IMR-90 (cell line): ENCODE measurements at regions not wholly inside any gene's neighbourhood (a gene's known extent, or its start where the extent isn't known, plus 50 kb on each side); places are given as distances from the start of the nearest gene placed in this dataset.

Experiments used
- ATAC-seq: fragments of 200-7000 bp; cut with Tn5 transposase; 2 replicates; pipeline ENCODE4 v1.9.1; 2020; ENCODE audit warnings: low read depth, mild to moderate bottlenecking, moderate library complexity
- BruUV-seq: library from RNA; stranded (reverse); fragments of 400-500 nt; replicated peaks from 2 replicates; lab custom pipeline; 2021; lab: Mats Ljungman, UMichigan
- CTCF ChIA-PET: fragments of 300-600 bp; formaldehyde crosslinking; extraction: SDS; loops from one replicate; lab custom pipeline; 2021; ENCODE audit warnings: antibody characterized with exemption; lab: Yijun Ruan, JAX
- POLR2A ChIA-PET: fragments of 300-600 bp; sonication (Branson Sonifier 250); formaldehyde crosslinking; loops from one replicate; lab custom pipeline; 2022; ENCODE audit warnings: antibody characterized with exemption; ENCODE audit not compliant: unreplicated experiment; lab: Charles Lee
- DNase-seq: peaks from one replicate; pipeline ENCODE4 v3.0.0; 2013
- H2AFZ ChIP-seq: replicated peaks from 2 replicates; pipeline ENCODE3; 2013; ENCODE audit warnings: low read length, mild to moderate bottlenecking; ENCODE audit not compliant: poor library complexity
- H2AK5ac ChIP-seq: 2 replicates; pipeline ENCODE4 v1.6.1; 2013; ENCODE audit warnings: low read depth, low read length, inconsistent platforms
- H2AK9ac ChIP-seq: replicated peaks from 2 replicates; pipeline ENCODE3; 2013; ENCODE audit warnings: mild to moderate bottlenecking, low read depth, low read length, moderate library complexity; ENCODE audit not compliant: poor library complexity
- H2BK120ac ChIP-seq: 2 replicates; pipeline ENCODE4 v1.6.1; 2013; ENCODE audit warnings: low read depth, low read length, inconsistent platforms
- H2BK15ac ChIP-seq: 3 replicates; pipeline ENCODE4 v1.6.1; 2013; ENCODE audit warnings: low read depth, low read length, inconsistent platforms
- H2BK20ac ChIP-seq: 2 replicates; pipeline ENCODE4 v1.6.1; 2013; ENCODE audit warnings: low read depth, mild to moderate bottlenecking, inconsistent platforms, low read length, moderate library complexity
- H2BK5ac ChIP-seq: 2 replicates; pipeline ENCODE4 v1.6.1; 2013; ENCODE audit warnings: mild to moderate bottlenecking, low read depth, low read length, inconsistent platforms; ENCODE audit not compliant: poor library complexity, severe bottlenecking
- H3K14ac ChIP-seq: replicated peaks from 2 replicates; pipeline ENCODE4 v1.6.1; 2013; ENCODE audit warnings: low read depth, low read length, inconsistent platforms
- H3K18ac ChIP-seq: 2 replicates; pipeline ENCODE4 v1.6.1; 2013; ENCODE audit warnings: low read depth, low read length, control low read depth
- H3K23ac ChIP-seq: 2 replicates; pipeline ENCODE4 v1.6.1; 2013; ENCODE audit warnings: low read depth, low read length, inconsistent platforms
- H3K27ac ChIP-seq: 2 replicates; pipeline ENCODE4 v1.5.1; 2013; ENCODE audit warnings: mild to moderate bottlenecking, control low read depth, low read length; ENCODE audit not compliant: insufficient read depth
- H3K27me3 ChIP-seq: 2 replicates; pipeline ENCODE4 v1.6.1; 2013; ENCODE audit warnings: low read length; ENCODE audit not compliant: control insufficient read depth, insufficient read depth
- H3K36me3 ChIP-seq: 2 replicates; pipeline ENCODE4 v1.6.1; 2013; ENCODE audit warnings: low read length, mixed read lengths; ENCODE audit not compliant: control insufficient read depth, insufficient read depth
- H3K4ac ChIP-seq: 2 replicates; pipeline ENCODE4 v1.6.1; 2013; ENCODE audit warnings: low read depth, low read length, inconsistent platforms
- H3K4me1 ChIP-seq: 2 replicates; pipeline ENCODE4 v1.6.1; 2013; ENCODE audit warnings: low read length, mixed read lengths; ENCODE audit not compliant: control insufficient read depth, insufficient read depth
- H3K4me2 ChIP-seq: 2 replicates; pipeline ENCODE4 v1.6.1; 2013; ENCODE audit warnings: low read depth, mild to moderate bottlenecking, control low read depth, low read length, moderate library complexity
- H3K4me3 ChIP-seq: 2 replicates; pipeline ENCODE4 v1.5.1; 2013; ENCODE audit warnings: low read depth, mild to moderate bottlenecking, control low read depth, low read length, moderate library complexity; ENCODE audit not compliant: insufficient read depth
- H3K56ac ChIP-seq: 2 replicates; pipeline ENCODE4 v1.6.1; 2013; ENCODE audit warnings: low read length, inconsistent platforms; ENCODE audit not compliant: insufficient read depth; ENCODE audit errors: extremely low read depth
- H3K79me1 ChIP-seq, 2 experiments: 2 replicates each; pipeline ENCODE4 v1.6.1; 2013; ENCODE audit warnings: low read length in 2 of 2, inconsistent platforms in 1 of 2, low read depth in 1 of 2
- H3K9ac ChIP-seq: 2 replicates; pipeline ENCODE4 v1.6.1; 2013; ENCODE audit warnings: low read depth, low read length, control low read depth
- H3K9me1 ChIP-seq: 2 replicates; pipeline ENCODE4 v1.6.1; 2013; ENCODE audit warnings: low read length, inconsistent platforms; ENCODE audit not compliant: insufficient read depth
- H3K9me3 ChIP-seq: 2 replicates; pipeline ENCODE4 v1.6.1; 2013; ENCODE audit warnings: low read length; ENCODE audit not compliant: control insufficient read depth, insufficient read depth
- H4K20me1 ChIP-seq: 2 replicates; pipeline ENCODE4 v1.6.1; 2013; ENCODE audit warnings: low read length, inconsistent platforms; ENCODE audit not compliant: insufficient read depth
- H4K5ac ChIP-seq: 2 replicates; pipeline ENCODE4 v1.6.1; 2013; ENCODE audit warnings: mild to moderate bottlenecking, low read depth, low read length, control low read depth
- H4K8ac ChIP-seq, 2 experiments: 2 replicates each; pipeline ENCODE4 v1.6.1; 2013; ENCODE audit warnings: low read depth in 2 of 2, low read length in 2 of 2, control low read depth in 1 of 2, inconsistent platforms in 1 of 2
- H4K91ac ChIP-seq: 2 replicates; pipeline ENCODE4 v1.6.1; 2013; ENCODE audit warnings: low read depth, low read length, inconsistent platforms; ENCODE audit not compliant: insufficient read depth
- NFE2L2 ChIP-seq: fragments of 150-350 bp; IDR thresholded peaks from 2 replicates; pipeline ENCODE4 v1.6.1; 2016; ENCODE audit warnings: low read depth, mild to moderate bottlenecking, low read length
- WGBS, 2 experiments: methylation state at CpG; one replicate each; pipeline versions ENCODE4 v1.1.5 to v1.1.7; 2013; ENCODE audit warnings: missing lambda C conversion rate in 2 of 2; ENCODE audit not compliant: insufficient read length in 1 of 2; ENCODE audit errors: extremely low coverage in 2 of 2; 5-methylcytosine and 5-hydroxymethylcytosine counted together
- dilution Hi-C: fragments of 300-500 bp; cut with HindIII; formaldehyde crosslinking; loops from one replicate; pipeline ENCODE4 v1.14.3; 2018; ENCODE audit warnings: low sequenced_read_pairs; ENCODE audit not compliant: unreplicated experiment
- in situ Hi-C: fragments of 300-500 bp; cut with MboI; formaldehyde crosslinking; loops from 3 replicates; pipeline ENCODE4 v1.14.3; 2019; ENCODE audit warnings: low sequenced_read_pairs, inconsistent platforms, mixed read lengths
- intact Hi-C: fragments of 100-400 bp; cut with micrococcal nuclease; formaldehyde crosslinking; loops from 2 replicates; pipeline ENCODE4 v1.10.0; 2022
- TF ChIP-seq, protein P1 (sequence below): fragments of 150-350 bp; IDR thresholded peaks from 2 replicates; pipeline ENCODE4 v1.6.1; 2017; ENCODE audit warnings: mild to moderate bottlenecking, antibody characterized with exemption, low read length, low read depth

GRCh38 chr16:86905302-86905701 lies 327.0 kb downstream of the FOXL1 start:
- POLR2A ChIA-PET, result no interaction called here
- Histone ChIP-seq H3K18ac (no peak overlapping the region), H3K4ac (no peak overlapping the region), H2BK15ac (no peak overlapping the region), H2BK120ac (no peak overlapping the region), H2AK5ac (no peak overlapping the region), H3K4me3 (no peak overlapping the region), H2AFZ (no peak overlapping the region), H3K56ac (no peak overlapping the region), H3K27ac (no peak overlapping the region), H2AK9ac (no peak overlapping the region), H3K9ac (no peak overlapping the region), H2BK5ac (no peak overlapping the region), H3K4me2 (no peak overlapping the region), H3K4me1 (peaks cover 6% of the 10 kb centered on the region; the same call in 1 of the 2 replicates), H3K36me3 (no peaks in the 10 kb centered on the region), H4K91ac (no peak overlapping the region), H4K20me1 (no peaks in the 10 kb centered on the region), H3K14ac (no peak overlapping the region), H2BK20ac (no peak overlapping the region), H3K9me3 (no peaks in the 10 kb centered on the region), H4K8ac (no peak overlapping the region), H3K79me1 (no peaks in the 10 kb centered on the region), H3K23ac (no peak overlapping the region), H3K9me1 (peaks cover 12% of the 10 kb centered on the region; the same call in 1 of the 2 replicates), H3K27me3 (peaks cover 2% of the 10 kb centered on the region; the same call in 1 of the 2 replicates), H4K5ac (no peak overlapping the region)
- WGBS, 2 experiments, result 93% methylated on average over 3 of the region's 9 CpGs; no CpG with 5 or more reads in 1 of the 2 experiments
- BruUV-seq, result no TSS peak
- intact Hi-C loops, result no loop called here
- CTCF ChIA-PET, result no interaction called here
- in situ Hi-C loops, result no loop called here
- no peak for DNase-seq
- ATAC-seq, result no peak
- dilution Hi-C loops, result no loop called here
- TF ChIP-seq NFE2L2, result no peak
- TF ChIP-seq, protein P1, sequence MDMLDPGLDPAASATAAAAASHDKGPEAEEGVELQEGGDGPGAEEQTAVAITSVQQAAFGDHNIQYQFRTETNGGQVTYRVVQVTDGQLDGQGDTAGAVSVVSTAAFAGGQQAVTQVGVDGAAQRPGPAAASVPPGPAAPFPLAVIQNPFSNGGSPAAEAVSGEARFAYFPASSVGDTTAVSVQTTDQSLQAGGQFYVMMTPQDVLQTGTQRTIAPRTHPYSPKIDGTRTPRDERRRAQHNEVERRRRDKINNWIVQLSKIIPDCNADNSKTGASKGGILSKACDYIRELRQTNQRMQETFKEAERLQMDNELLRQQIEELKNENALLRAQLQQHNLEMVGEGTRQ, result peak; percentile 36; the same call in 1 of the 2 replicates
